H1 (cell line): ENCODE measurements at regions not wholly inside any gene's neighbourhood (a gene's known extent, or its start where the extent isn't known, plus 50 kb on each side); places are given as distances from the start of the nearest gene placed in this dataset.

Experiments
- CTCF ChIA-PET: fragments of 300-600 bp; sonication (Branson Sonifier 250); formaldehyde crosslinking; loops from one replicate; lab custom pipeline; 2021; ENCODE audit not compliant: partially characterized antibody; lab: Charles Lee
- POLR2A ChIA-PET: fragments of 300-600 bp; sonication (Branson Sonifier 250); formaldehyde crosslinking; loops from one replicate; lab custom pipeline; 2021; ENCODE audit warnings: inconsistent platforms; ENCODE audit not compliant: partially characterized antibody; lab: Charles Lee
- DNase-seq, 2 experiments: peaks; one replicate each; pipeline versions ENCODE4 v3.0.0 to v3.0.0-alpha.2; 2010 to 2022; ENCODE audit warnings: low spot score in 2 of 2, low read depth in 1 of 2, mixed read lengths in 1 of 2
- FAIRE-seq: peaks from 2 replicates; lab custom pipeline; 2011; peaks lifted over from hg19 to GRCh38; lab: Jason Lieb, UNC
- H2AFZ ChIP-seq: 2 replicates; pipeline ENCODE4 v1.8.1; 2012; ENCODE audit warnings: low read length, inconsistent platforms
- H2AK5ac ChIP-seq: 2 replicates; pipeline ENCODE4 v1.6.1; 2013; ENCODE audit warnings: low read depth, low read length
- H2BK120ac ChIP-seq: replicated peaks from 2 replicates; pipeline ENCODE3; 2013; ENCODE audit warnings: low read depth, low read length, inconsistent platforms
- H2BK12ac ChIP-seq: 2 replicates; pipeline ENCODE4 v1.6.1; 2013; ENCODE audit warnings: low read depth, low read length
- H2BK15ac ChIP-seq: 2 replicates; pipeline ENCODE4 v1.6.1; 2013; ENCODE audit warnings: low read length
- H2BK20ac ChIP-seq: 2 replicates; pipeline ENCODE4 v1.6.1; 2013; ENCODE audit warnings: low read length
- H2BK5ac ChIP-seq: 2 replicates; pipeline ENCODE4 v1.6.1; 2013; ENCODE audit warnings: low read depth, low read length
- H3K14ac ChIP-seq: 2 replicates; pipeline ENCODE4 v1.6.1; 2013; ENCODE audit warnings: inconsistent platforms; ENCODE audit not compliant: insufficient read length
- H3K18ac ChIP-seq: 2 replicates; pipeline ENCODE4 v1.6.1; 2013; ENCODE audit warnings: low read length; ENCODE audit errors: extremely low read depth
- H3K23ac ChIP-seq: 2 replicates; pipeline ENCODE4 v1.6.1; 2013; ENCODE audit warnings: inconsistent platforms; ENCODE audit not compliant: insufficient read length
- H3K23me2 ChIP-seq: 2 replicates; pipeline ENCODE4 v1.6.1; 2013; ENCODE audit warnings: low read depth, low read length
- H3K27ac ChIP-seq: 2 replicates; pipeline ENCODE4 v1.6.1; 2011; ENCODE audit warnings: low read depth, low read length, inconsistent platforms
- H3K27me3 ChIP-seq, 4 experiments: replicated peaks in 1 of 4; 1 replicate in 1 of 4; 2 replicates in 3 of 4; pipeline versions ENCODE4 v1.6.1 to v1.8.1; 2011 to 2013; ENCODE audit warnings: low read length in 3 of 4, mild to moderate bottlenecking in 3 of 4, inconsistent platforms in 2 of 4, mixed read lengths in 2 of 4, moderate library complexity in 1 of 4; ENCODE audit not compliant: control insufficient read depth in 3 of 4, insufficient read depth in 3 of 4; ENCODE audit errors: extremely low read depth in 1 of 4
- H3K36me3 ChIP-seq, 4 experiments: 2 replicates each; pipeline versions ENCODE4 v1.6.1 to v1.8.1; 2011 to 2013; ENCODE audit warnings: mild to moderate bottlenecking in 4 of 4, low read length in 3 of 4, moderate library complexity in 2 of 4, control low read depth in 1 of 4, inconsistent platforms in 1 of 4; ENCODE audit not compliant: insufficient read depth in 4 of 4, control insufficient read depth in 2 of 4
- H3K4ac ChIP-seq: replicated peaks from 2 replicates; pipeline ENCODE3; 2013; ENCODE audit warnings: low read length, low read depth, mixed read lengths, inconsistent platforms; ENCODE audit not compliant: insufficient read length
- H3K4me1 ChIP-seq, 4 experiments: replicated peaks in 1 of 4; 1 replicate in 1 of 4; 2 replicates in 3 of 4; pipeline versions ENCODE4 v1.6.1 to v1.8.1; 2011 to 2013; ENCODE audit warnings: low read length in 3 of 4, inconsistent platforms in 2 of 4, mixed read lengths in 1 of 4; ENCODE audit not compliant: insufficient read depth in 4 of 4, control insufficient read depth in 3 of 4
- H3K4me2 ChIP-seq, 2 experiments: 2 replicates each; pipeline versions ENCODE4 v1.6.1 to v1.8.1; 2011 to 2013; ENCODE audit warnings: low read depth in 2 of 2, low read length in 2 of 2, control low read depth in 1 of 2, inconsistent platforms in 1 of 2, mild to moderate bottlenecking in 1 of 2; ENCODE audit not compliant: insufficient read depth in 1 of 2
- H3K4me3 ChIP-seq, 4 experiments: fragments of 200-600, 300-600 bp in 1 of 4; sonication (generic), shearing (Covaris generic), sonication (Bioruptor Twin) in 1 of 4; 2 replicates each; pipeline versions ENCODE4 v1.5.1 to v1.8.1; 2011 to 2016; ENCODE audit warnings: low read length in 4 of 4, low read depth in 3 of 4, control low read depth in 2 of 4, inconsistent platforms in 2 of 4, mild to moderate bottlenecking in 2 of 4, mixed read lengths in 1 of 4, moderate library complexity in 1 of 4; ENCODE audit not compliant: insufficient read depth in 2 of 4; ENCODE audit errors: extremely low read depth in 1 of 4
- H3K56ac ChIP-seq: replicated peaks from 2 replicates; pipeline ENCODE3; 2013; ENCODE audit warnings: low read depth, mild to moderate bottlenecking, mixed read lengths, low read length, inconsistent platforms; ENCODE audit not compliant: insufficient read length
- H3K79me1 ChIP-seq: 2 replicates; pipeline ENCODE4 v1.6.1; 2013; ENCODE audit warnings: low read depth, low read length, control low read depth
- H3K79me2 ChIP-seq, 2 experiments: 2 replicates each; pipeline versions ENCODE4 v1.6.1 to v1.8.1; 2012 to 2013; ENCODE audit warnings: low read length in 2 of 2, mild to moderate bottlenecking in 2 of 2, inconsistent platforms in 1 of 2; ENCODE audit not compliant: insufficient read depth in 2 of 2, control insufficient read depth in 1 of 2
- H3K9ac ChIP-seq, 4 experiments: replicated peaks in 1 of 4; 1 replicate in 1 of 4; 2 replicates in 3 of 4; pipeline versions ENCODE4 v1.6.1 to v1.8.1; 2011 to 2013; ENCODE audit warnings: low read depth in 3 of 4, low read length in 3 of 4, control low read depth in 2 of 4, mild to moderate bottlenecking in 2 of 4, moderate library complexity in 2 of 4, inconsistent platforms in 1 of 4; ENCODE audit errors: extremely low read depth in 1 of 4
- H3K9me3 ChIP-seq, 2 experiments: 2 replicates each; pipeline versions ENCODE4 v1.6.1 to v1.8.1; 2012 to 2013; ENCODE audit warnings: mild to moderate bottlenecking in 2 of 2, moderate library complexity in 2 of 2, control low read depth in 1 of 2, inconsistent platforms in 1 of 2, low read depth in 1 of 2, low read length in 1 of 2, mixed read lengths in 1 of 2; ENCODE audit not compliant: insufficient read depth in 2 of 2
- H4K20me1 ChIP-seq, 2 experiments: replicated peaks in 1 of 2; 2 replicates each; pipeline versions ENCODE3 to v1.8.1; 2011 to 2013; ENCODE audit warnings: inconsistent platforms in 2 of 2, low read length in 2 of 2, mild to moderate bottlenecking in 1 of 2; ENCODE audit not compliant: insufficient read depth in 2 of 2, control insufficient read depth in 1 of 2
- H4K5ac ChIP-seq: 2 replicates; pipeline ENCODE4 v1.6.1; 2013; ENCODE audit warnings: low read length, low read depth, mixed read lengths, inconsistent platforms; ENCODE audit not compliant: insufficient read length
- H4K8ac ChIP-seq: 2 replicates; pipeline ENCODE4 v1.8.0; 2013; ENCODE audit warnings: mild to moderate bottlenecking, moderate library complexity, low read length, inconsistent platforms; ENCODE audit not compliant: insufficient read depth; ENCODE audit errors: extremely low read depth
- H4K91ac ChIP-seq: replicated peaks from 2 replicates; pipeline ENCODE3; 2013; ENCODE audit warnings: low read length, mixed read lengths, inconsistent platforms; ENCODE audit not compliant: insufficient read length
- BACH1 ChIP-seq: IDR thresholded peaks from 2 replicates; pipeline ENCODE4 v1.6.1; 2012; ENCODE audit warnings: low read length, improper control_type of control experiment
- CBX8 ChIP-seq: fragments of 300-800, 300-1000 bp; sonication (generic); IDR thresholded peaks from 2 replicates; pipeline ENCODE4 v1.7.1; 2016; ENCODE audit warnings: low read depth, low read length, borderline replicate concordance
- CTCF ChIP-seq, 3 experiments: IDR thresholded peaks; 1 replicate in 2 of 3; 2 replicates in 1 of 3; pipeline versions ENCODE4 v1.5.1 to v1.6.1; 2011; ENCODE audit warnings: low read length in 3 of 3, mild to moderate bottlenecking in 3 of 3, inconsistent platforms in 2 of 3, low read depth in 1 of 3, moderate library complexity in 1 of 3; ENCODE audit not compliant: insufficient read depth in 1 of 3; ENCODE audit errors: control extremely low read depth in 1 of 3
- JUN ChIP-seq: IDR thresholded peaks from 2 replicates; pipeline ENCODE4 v1.6.1; 2011; ENCODE audit warnings: low read depth, mild to moderate bottlenecking, improper control_type of control experiment, low read length
- KDM5A ChIP-seq: fragments of 200-600 bp; IDR thresholded peaks from 2 replicates; pipeline ENCODE4 v1.7.1; 2012; ENCODE audit warnings: mild to moderate bottlenecking, low read length, inconsistent platforms, mixed read lengths
- MAFK ChIP-seq: IDR thresholded peaks from 2 replicates; pipeline ENCODE4 v1.6.1; 2012; ENCODE audit warnings: low read depth, mild to moderate bottlenecking, improper control_type of control experiment, low read length
- RAD21 ChIP-seq, 2 experiments: IDR thresholded peaks in 1 of 2; conservative IDR thresholded peaks in 1 of 2; 2 replicates each; pipeline ENCODE4 v1.6.1; 2011; ENCODE audit warnings: low read depth in 2 of 2, low read length in 2 of 2, improper control_type of control experiment in 1 of 2, inconsistent platforms in 1 of 2, mild to moderate bottlenecking in 1 of 2, moderate library complexity in 1 of 2
- SIN3A ChIP-seq, 2 experiments: IDR thresholded peaks in 1 of 2; conservative IDR thresholded peaks in 1 of 2; 2 replicates each; pipeline ENCODE4 v1.6.1; 2011 to 2012; ENCODE audit warnings: low read length in 2 of 2, improper control_type of control experiment in 1 of 2, low read depth in 1 of 2, mild to moderate bottlenecking in 1 of 2
- TAF1 ChIP-seq: IDR thresholded peaks from 2 replicates; pipeline ENCODE4 v1.6.1; 2011; ENCODE audit warnings: mild to moderate bottlenecking, low read depth, low read length
- TCF12 ChIP-seq: IDR thresholded peaks from 2 replicates; pipeline ENCODE4 v1.6.1; 2011; ENCODE audit warnings: low read depth, mild to moderate bottlenecking, low read length
- YY1 ChIP-seq: IDR thresholded peaks from 2 replicates; pipeline ENCODE4 v1.6.1; 2011; ENCODE audit warnings: low read depth, mild to moderate bottlenecking, low read length
- WGBS, 2 experiments: shearing (Covaris generic) in 1 of 2; methylation state at CpG; one replicate each; pipeline versions ENCODE4 v1.1.6 to v1.1.7; 2013 to 2015; ENCODE audit warnings: low lambda C conversion rate in 2 of 2, mixed read lengths in 2 of 2, inconsistent platforms in 1 of 2, low coverage in 1 of 2, missing lambda C conversion rate in 1 of 2; ENCODE audit not compliant: insufficient replicate concordance in 2 of 2, insufficient coverage in 1 of 2, insufficient read length in 1 of 2; ENCODE audit errors: extremely low coverage in 1 of 2, missing lambda C conversion rate in 1 of 2; 5-methylcytosine and 5-hydroxymethylcytosine counted together

- Histone ChIP-seq H3K4me2 (no peak overlapping the region), H3K27ac (no peak overlapping the region), H2BK5ac (no peak overlapping the region), H4K8ac (no peak overlapping the region), H2BK15ac (no peak overlapping the region), H3K9me3 (no peaks in the 10 kb centered on the region), H2AK5ac (no peak overlapping the region), H3K4ac (no peak overlapping the region), H2BK12ac (no peak overlapping the region), H2BK120ac (no peak overlapping the region), H4K20me1 (peaks cover 0 to 1% of the 10 kb centered on the region in 2 experiments), H2BK20ac (no peak overlapping the region), H3K4me1 (no peaks in the 10 kb centered on the region), H3K14ac (no peak overlapping the region), H3K79me1 (no peaks in the 10 kb centered on the region), H4K5ac (no peak overlapping the region), H3K9ac (no peak overlapping the region), H2AFZ (no peak overlapping the region), H3K23me2 (no peaks in the 10 kb centered on the region), H3K4me3 (no peak overlapping the region), H3K79me2 (no peaks in the 10 kb centered on the region), H3K23ac (no peak overlapping the region), H4K91ac (no peak overlapping the region), H3K56ac (no peak overlapping the region), H3K18ac (no peak overlapping the region), H3K36me3 (no peaks in the 10 kb centered on the region), H3K27me3 (no peaks in the 10 kb centered on the region)
- DNase-seq, result no peak
- no peak for FAIRE-seq
- POLR2A ChIA-PET, result no interaction called here
- WGBS, 2 experiments, result 79% methylated on average over 5 of the region's 5 CpGs; no CpG with 5 or more reads in 1 of the 2 experiments
- CTCF ChIA-PET, result no interaction called here
- TF ChIP-seq JUN (no peak), CTCF (IDR thresholded peaks at IDR 0.05; ENCODE audit: control extremely low read depth in 1 of 3, insufficient read depth in 1 of 3, low read depth in 1 of 3, low read length in 3 of 3) (no peak), CBX8 (no peak), BACH1 (no peak), TAF1 (no peak), KDM5A (no peak), SIN3A (conservative IDR thresholded peaks at IDR 0.05 in 1 of 2, IDR thresholded peaks at IDR 0.05 in 1 of 2; ENCODE audit: low read depth in 1 of 2, low read length in 2 of 2) (no peak), TCF12 (no peak), YY1 (no peak), MAFK (no peak), RAD21 (IDR thresholded peaks at IDR 0.05 in 1 of 2, conservative IDR thresholded peaks at IDR 0.05 in 1 of 2; ENCODE audit: low read depth in 2 of 2, low read length in 2 of 2) (no peak)
These were observed 213.8 kb upstream of the C2CD4B start for GRCh38 chr15:62378772-62379498.
